GM23338 (cell line): ENCODE measurements at regions not wholly inside any gene's neighbourhood (a gene's known extent, or its start where the extent isn't known, plus 50 kb on each side); places are given as distances from the start of the nearest gene placed in this dataset.
A peak's percentile ranks its signal among the peaks of the same experiment; 100 is the strongest.

ENCODE experiments used
- ATAC-seq: fragments of 200-7000 bp; cut with Tn5 transposase; 3 replicates; pipeline ENCODE4 v1.9.1; 2020
- DNase-seq: peaks from one replicate; pipeline ENCODE4 v3.0.0-alpha.2; 2015; ENCODE audit warnings: low spot score
- H2AFZ ChIP-seq: fragments of 200-600 bp; sonication (generic); 2 replicates; pipeline ENCODE4 v1.8.0; 2016; ENCODE audit warnings: antibody characterized with exemption, mild to moderate bottlenecking, moderate library complexity
- H3F3A ChIP-seq: fragments of 200-600 bp; sonication (generic); replicated peaks from 2 replicates; pipeline ENCODE4 v1.8.0; 2017; ENCODE audit warnings: antibody characterized with exemption, mixed run types, low read depth
- H3K27ac ChIP-seq: fragments of 200-600 bp; sonication (generic); 2 replicates; pipeline ENCODE4 v1.6.1; 2016; ENCODE audit warnings: low read depth
- H3K27me3 ChIP-seq: fragments of 200-600 bp; sonication (generic); 2 replicates; pipeline ENCODE4 v1.8.0; 2016; ENCODE audit warnings: mild to moderate bottlenecking, mixed run types, moderate library complexity; ENCODE audit not compliant: insufficient read depth
- H3K36me3 ChIP-seq: fragments of 200-600 bp; sonication (generic); 2 replicates; pipeline ENCODE4 v1.8.0; 2016; ENCODE audit warnings: mild to moderate bottlenecking; ENCODE audit not compliant: insufficient read depth
- H3K4me1 ChIP-seq: fragments of 200-600 bp; sonication (generic); 2 replicates; pipeline ENCODE4 v1.8.0; 2016; ENCODE audit warnings: mild to moderate bottlenecking, moderate library complexity; ENCODE audit not compliant: insufficient read depth
- H3K4me2 ChIP-seq: fragments of 200-600 bp; sonication (generic); 2 replicates; pipeline ENCODE4 v1.7.1; 2017; ENCODE audit warnings: mixed run types
- H3K4me3 ChIP-seq: fragments of 200-600 bp; sonication (generic); 2 replicates; pipeline ENCODE4 v1.6.1; 2016; ENCODE audit warnings: mixed run types
- H3K79me2 ChIP-seq: fragments of 200-600 bp; sonication (generic); replicated peaks from 2 replicates; pipeline ENCODE4 v1.8.0; 2017; ENCODE audit warnings: mild to moderate bottlenecking; ENCODE audit not compliant: insufficient read depth
- H3K9me2 ChIP-seq: fragments of 200-600 bp; sonication (generic); 2 replicates; pipeline ENCODE4 v1.8.0; 2017; ENCODE audit not compliant: insufficient read depth
- H4K20me1 ChIP-seq: fragments of 200-600 bp; sonication (generic); replicated peaks from 2 replicates; pipeline ENCODE4 v1.8.0; 2017; ENCODE audit warnings: mild to moderate bottlenecking; ENCODE audit not compliant: insufficient read depth
- H3K27ac Mint-ChIP-seq: 2 replicates; pipeline ENCODE4 v1.8.0; 2020; ENCODE audit warnings: inconsistent platforms, mild to moderate bottlenecking, moderate library complexity, mixed read lengths
- H3K27me3 Mint-ChIP-seq: 3 replicates; pipeline ENCODE4 v1.8.0; 2022; ENCODE audit warnings: low read depth, mild to moderate bottlenecking, moderate library complexity, mixed read lengths, inconsistent platforms; ENCODE audit not compliant: insufficient read depth, poor library complexity
- H3K36me3 Mint-ChIP-seq: 3 replicates; pipeline ENCODE4 v1.8.0; 2021; ENCODE audit warnings: low read depth, mild to moderate bottlenecking, inconsistent platforms, moderate library complexity, mixed read lengths
- H3K4me1 Mint-ChIP-seq: 3 replicates; pipeline ENCODE4 v1.8.0; 2020; ENCODE audit warnings: mild to moderate bottlenecking, inconsistent platforms, mixed read lengths
- H3K4me3 Mint-ChIP-seq: 3 replicates; pipeline ENCODE4 v1.8.0; 2021; ENCODE audit warnings: moderate library complexity, mild to moderate bottlenecking, inconsistent platforms, mixed read lengths
- H3K9me3 Mint-ChIP-seq: 3 replicates; pipeline ENCODE4 v1.8.0; 2020; ENCODE audit warnings: moderate library complexity, mild to moderate bottlenecking, inconsistent platforms, mixed read lengths
- CREB1 ChIP-seq: fragments of 250-450 bp; sonication (Bioruptor Pico); IDR thresholded peaks from 2 replicates; pipeline ENCODE4 v1.5.0; 2020; ENCODE audit warnings: low read depth, mild to moderate bottlenecking, moderate library complexity
- CTCF ChIP-seq, 2 experiments: fragments of 200-600 bp in 1 of 2; sonication (generic) in 1 of 2; conservative IDR thresholded peaks; 2 replicates each; pipeline versions ENCODE4 v1.5.1 to v1.6.1; 2016 to 2017; ENCODE audit warnings: antibody characterized with exemption in 2 of 2, low read depth in 2 of 2, mild to moderate bottlenecking in 2 of 2, moderate library complexity in 1 of 2
- ETS1 ChIP-seq: IDR thresholded peaks from 2 replicates; pipeline ENCODE4 v1.6.1; 2016; ENCODE audit warnings: antibody characterized with exemption
- JUNB ChIP-seq: IDR thresholded peaks from one replicate; pipeline ENCODE4 v1.6.1; 2016; ENCODE audit warnings: antibody characterized with exemption; ENCODE audit not compliant: unreplicated experiment
- NANOG ChIP-seq: IDR thresholded peaks from 2 replicates; pipeline ENCODE4 v1.6.1; 2016; ENCODE audit warnings: antibody characterized with exemption, borderline replicate concordance
- REST ChIP-seq: IDR thresholded peaks from one replicate; pipeline ENCODE4 v1.6.1; 2018; ENCODE audit warnings: antibody characterized with exemption; ENCODE audit not compliant: unreplicated experiment
- STAT1 ChIP-seq: IDR thresholded peaks from one replicate; pipeline ENCODE4 v1.6.1; 2016; ENCODE audit warnings: antibody characterized with exemption; ENCODE audit not compliant: unreplicated experiment
- ZNF114 ChIP-seq: fragments of 250-450 bp; sonication (Bioruptor Pico); IDR thresholded peaks from 2 replicates; pipeline ENCODE4 v1.5.0; 2020; ENCODE audit warnings: mild to moderate bottlenecking, moderate library complexity
- ZNF462 ChIP-seq: fragments of 250-450 bp; sonication (Bioruptor Pico); IDR thresholded peaks from 2 replicates; pipeline ENCODE4 v1.5.0; 2020; ENCODE audit warnings: mild to moderate bottlenecking, moderate library complexity

GRCh38 chr15:98556321-98556720 lies 92.0 kb upstream of the IGF1R start:
- H2AFZ ChIP-seq = peak overlapping the region; percentile 73; the same call in 1 of the 2 replicates
- TF ChIP-seq ETS1 = no peak
- TF ChIP-seq STAT1 = no peak
- TF ChIP-seq CREB1 (CRISPR knock-in tag) = no peak
- H3K36me3 Mint-ChIP-seq = 0 out of 3 replicates have a peak, but pooled peaks cover 3% of the 10 kb centered on the region
- no peak overlapping the region for H3K4me3 ChIP-seq
- no peak for ATAC-seq
- 0 out of 2 replicates have a peak overlapping the region, but pooled peaks have one; percentile 75 for H3K27ac ChIP-seq
- no peaks in the 10 kb centered on the region for H3K27me3 ChIP-seq
- no peaks in the 10 kb centered on the region for H4K20me1 ChIP-seq
- H3K4me3 Mint-ChIP-seq = no peak overlapping the region
- peaks cover 6% of the 10 kb centered on the region for H3K27me3 Mint-ChIP-seq
- no peaks in the 10 kb centered on the region for H3K79me2 ChIP-seq
- peaks cover 12% of the 10 kb centered on the region; the same call in 1 of the 2 replicates for H3K9me2 ChIP-seq
- peaks cover 40% of the 10 kb centered on the region for H3K4me1 Mint-ChIP-seq
- H3K4me2 ChIP-seq = peak overlapping the region; percentile 66; the same call in 1 of the 2 replicates
- H3F3A ChIP-seq = no peaks in the 10 kb centered on the region
- H3K36me3 ChIP-seq = no peaks in the 10 kb centered on the region
- H3K9me3 Mint-ChIP-seq = no peaks in the 10 kb centered on the region; the same call in 2 of the 3 replicates
- no peak for DNase-seq
- peak overlapping the region; percentile 91 for H3K27ac Mint-ChIP-seq
- peaks cover 40% of the 10 kb centered on the region for H3K4me1 ChIP-seq

- Mint-ChIP-seq H3K27ac (no peak overlapping the region), H3K4me1 (peaks cover 14% of the 10 kb centered on the region), H3K27me3 (peaks cover 9% of the 10 kb centered on the region), H3K9me3 (no peaks in the 10 kb centered on the region; the same call in 2 of the 3 replicates), H3K4me3 (no peak overlapping the region), H3K36me3 (0 out of 3 replicates have a peak, but pooled peaks cover 3% of the 10 kb centered on the region)
- Histone ChIP-seq H3K4me1 (peaks cover 19% of the 10 kb centered on the region), H2AFZ (no peak overlapping the region), H3K4me3 (no peak overlapping the region), H3K79me2 (no peaks in the 10 kb centered on the region), H4K20me1 (no peaks in the 10 kb centered on the region), H3K36me3 (no peaks in the 10 kb centered on the region), H3K4me2 (no peak overlapping the region), H3K27me3 (no peaks in the 10 kb centered on the region), H3K9me2 (peaks cover 12% of the 10 kb centered on the region; the same call in 1 of the 2 replicates), H3K27ac (no peak overlapping the region), H3F3A (no peaks in the 10 kb centered on the region)
- no peak for DNase-seq
- ATAC-seq = no peak
- TF ChIP-seq ZNF462 (CRISPR knock-in tag) = no peak
- TF ChIP-seq REST = no peak
- TF ChIP-seq ZNF114 (CRISPR knock-in tag) = no peak
- TF ChIP-seq NANOG = no peak
- TF ChIP-seq JUNB = no peak
- TF ChIP-seq CREB1 (CRISPR knock-in tag) = no peak
- TF ChIP-seq CTCF (conservative IDR thresholded peaks at IDR 0.05; ENCODE audit: low read depth in 2 of 2) = no peak
These were observed 88.0 kb upstream of the IGF1R start for GRCh38 chr15:98560338-98560737.
